ENCODE measurements at regions not wholly inside any gene's neighbourhood (a gene's known extent, or its start where the extent isn't known, plus 50 kb on each side); places are given as distances from the start of the nearest gene placed in this dataset.

DNA sequence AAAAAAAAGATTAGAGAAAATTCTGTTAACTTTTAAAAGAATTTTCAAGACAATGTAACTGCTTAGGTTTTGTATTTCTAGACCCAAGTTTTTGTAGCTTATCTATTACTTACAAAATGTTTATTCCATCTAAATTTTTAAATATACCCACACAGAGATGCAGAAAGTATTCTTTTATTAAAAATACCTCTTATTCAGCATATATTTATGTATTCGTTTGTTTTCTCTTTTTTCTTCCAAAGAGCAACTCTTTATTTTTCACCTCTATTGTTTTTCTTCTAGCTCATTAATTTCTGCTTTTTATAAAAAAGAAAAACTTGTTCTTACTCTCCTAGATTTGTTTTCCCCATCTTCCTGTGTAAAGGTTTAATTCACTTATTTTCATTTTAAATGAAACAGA lies 180.3 kb downstream of the ZDHHC21 start:
- no peak overlapping the region for H3K4me2 ChIP-seq (ENCODE audit: low read length)
- H3K36me3 Mint-ChIP-seq (ENCODE audit: low read depth, unreplicated experiment): no peaks in the 10 kb centered on the region
- H4K20me1 ChIP-seq (ENCODE audit: insufficient read depth, low read length): no peaks in the 10 kb centered on the region
- no peaks in the 10 kb centered on the region for H3K27me3 ChIP-seq (ENCODE audit: insufficient read depth, low read length)
- no peaks in the 10 kb centered on the region for H3K79me2 ChIP-seq (ENCODE audit: insufficient read depth, low read length)
- no peak overlapping the region for H3K4me3 ChIP-seq (ENCODE audit: insufficient read depth, low read depth, low read length)
- no peaks in the 10 kb centered on the region for H3K9me3 Mint-ChIP-seq (ENCODE audit: unreplicated experiment)
- TF ChIP-seq, protein P1, sequence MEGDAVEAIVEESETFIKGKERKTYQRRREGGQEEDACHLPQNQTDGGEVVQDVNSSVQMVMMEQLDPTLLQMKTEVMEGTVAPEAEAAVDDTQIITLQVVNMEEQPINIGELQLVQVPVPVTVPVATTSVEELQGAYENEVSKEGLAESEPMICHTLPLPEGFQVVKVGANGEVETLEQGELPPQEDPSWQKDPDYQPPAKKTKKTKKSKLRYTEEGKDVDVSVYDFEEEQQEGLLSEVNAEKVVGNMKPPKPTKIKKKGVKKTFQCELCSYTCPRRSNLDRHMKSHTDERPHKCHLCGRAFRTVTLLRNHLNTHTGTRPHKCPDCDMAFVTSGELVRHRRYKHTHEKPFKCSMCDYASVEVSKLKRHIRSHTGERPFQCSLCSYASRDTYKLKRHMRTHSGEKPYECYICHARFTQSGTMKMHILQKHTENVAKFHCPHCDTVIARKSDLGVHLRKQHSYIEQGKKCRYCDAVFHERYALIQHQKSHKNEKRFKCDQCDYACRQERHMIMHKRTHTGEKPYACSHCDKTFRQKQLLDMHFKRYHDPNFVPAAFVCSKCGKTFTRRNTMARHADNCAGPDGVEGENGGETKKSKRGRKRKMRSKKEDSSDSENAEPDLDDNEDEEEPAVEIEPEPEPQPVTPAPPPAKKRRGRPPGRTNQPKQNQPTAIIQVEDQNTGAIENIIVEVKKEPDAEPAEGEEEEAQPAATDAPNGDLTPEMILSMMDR (IDR thresholded peaks at IDR 0.05; ENCODE audit: insufficient read depth, low read depth, low read length): no peak
- TF ChIP-seq EZH2 (IDR thresholded peaks at IDR 0.05; ENCODE audit: insufficient read depth, low read length): no peak
- H3K27me3 Mint-ChIP-seq (ENCODE audit: low read depth, unreplicated experiment): peaks cover 2% of the 10 kb centered on the region
- no peaks in the 10 kb centered on the region for H3K4me1 Mint-ChIP-seq (ENCODE audit: low read depth, unreplicated experiment)
- no peaks in the 10 kb centered on the region for H3K9me3 ChIP-seq (ENCODE audit: insufficient read depth, low read depth, low read length)
- no peak overlapping the region for H2AFZ ChIP-seq (ENCODE audit: low read depth, low read length)
- H3K36me3 ChIP-seq (ENCODE audit: insufficient read depth, low read length): no peaks in the 10 kb centered on the region
- H3K9ac ChIP-seq (ENCODE audit: low read length): no peak overlapping the region
- DNase-seq (ENCODE audit: low read depth) (no peak), FAIRE-seq (no peak)
- no peak overlapping the region for H3K27ac Mint-ChIP-seq (ENCODE audit: unreplicated experiment)
- no peak overlapping the region for H3K4me3 Mint-ChIP-seq (ENCODE audit: unreplicated experiment)
- H3K27ac ChIP-seq (ENCODE audit: low read depth, low read length): no peak overlapping the region
- no peaks in the 10 kb centered on the region for H3K4me1 ChIP-seq (ENCODE audit: insufficient read depth, low read length)

DNA sequence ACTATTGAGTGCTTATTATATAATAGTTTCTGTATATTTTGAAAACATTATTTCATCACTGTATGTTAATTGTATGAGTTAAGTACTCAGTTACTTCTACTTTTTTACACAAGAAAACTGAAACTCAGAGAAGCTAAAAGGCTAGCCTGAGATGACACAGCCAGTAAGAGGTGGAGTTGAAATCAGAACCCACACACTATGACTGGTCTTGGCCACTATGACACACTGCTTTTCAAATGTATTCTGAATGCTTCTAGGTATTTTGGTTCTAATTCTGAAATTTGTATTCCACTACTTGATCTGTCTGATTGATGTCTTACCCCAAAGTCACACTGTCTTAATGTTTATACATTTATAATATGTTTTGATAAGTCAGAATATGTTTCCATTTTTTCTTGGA lies 181.8 kb downstream of the ZDHHC21 start:
- no peaks in the 10 kb centered on the region for H4K20me1 ChIP-seq (ENCODE audit: insufficient read depth, low read length)
- TF ChIP-seq EZH2 (IDR thresholded peaks at IDR 0.05; ENCODE audit: insufficient read depth, low read length): no peak
- TF ChIP-seq, protein P1 (IDR thresholded peaks at IDR 0.05; ENCODE audit: insufficient read depth, low read depth, low read length): no peak
- no peaks in the 10 kb centered on the region for H3K36me3 ChIP-seq (ENCODE audit: insufficient read depth, low read length)
- no peak overlapping the region for H2AFZ ChIP-seq (ENCODE audit: low read depth, low read length)
- no peak overlapping the region for H3K4me3 ChIP-seq (ENCODE audit: insufficient read depth, low read depth, low read length)
- no peaks in the 10 kb centered on the region for H3K4me1 Mint-ChIP-seq (ENCODE audit: low read depth, unreplicated experiment)
- no peak overlapping the region for H3K4me3 Mint-ChIP-seq (ENCODE audit: unreplicated experiment)
- no peaks in the 10 kb centered on the region for H3K9me3 ChIP-seq (ENCODE audit: insufficient read depth, low read depth, low read length)
- no peaks in the 10 kb centered on the region for H3K79me2 ChIP-seq (ENCODE audit: insufficient read depth, low read length)
- no peak overlapping the region for H3K27ac Mint-ChIP-seq (ENCODE audit: unreplicated experiment)
- FAIRE-seq (no peak), DNase-seq (ENCODE audit: low read depth) (no peak)
- H3K9ac ChIP-seq (ENCODE audit: low read length): no peak overlapping the region
- no peaks in the 10 kb centered on the region for H3K4me1 ChIP-seq (ENCODE audit: insufficient read depth, low read length)
- no peak overlapping the region for H3K4me2 ChIP-seq (ENCODE audit: low read length)
- H3K9me3 Mint-ChIP-seq (ENCODE audit: unreplicated experiment): no peaks in the 10 kb centered on the region
- no peaks in the 10 kb centered on the region for H3K36me3 Mint-ChIP-seq (ENCODE audit: low read depth, unreplicated experiment)
- H3K27me3 Mint-ChIP-seq (ENCODE audit: low read depth, unreplicated experiment): peaks cover 2% of the 10 kb centered on the region
- H3K27me3 ChIP-seq (ENCODE audit: insufficient read depth, low read length): no peaks in the 10 kb centered on the region
- H3K27ac ChIP-seq (ENCODE audit: low read depth, low read length): no peak overlapping the region

DNA sequence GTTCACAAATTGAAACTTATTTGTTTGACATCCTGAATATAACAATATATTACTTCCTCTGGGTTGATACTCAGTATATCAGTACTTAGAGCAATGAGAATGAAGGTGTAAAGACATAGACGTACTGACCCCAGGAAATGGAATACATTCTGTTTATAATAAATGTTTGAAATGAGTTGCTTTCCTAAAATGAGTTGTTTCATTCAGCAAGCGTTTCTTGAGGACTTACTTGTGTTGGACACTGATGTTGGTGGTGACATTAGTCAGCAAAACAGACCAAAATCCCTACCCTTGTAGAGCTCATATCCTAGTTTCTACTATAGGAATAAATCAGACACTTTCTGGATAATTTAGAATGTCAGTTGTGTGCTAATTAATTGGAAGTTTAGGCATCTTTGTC lies 184.3 kb downstream of the ZDHHC21 start:
- Histone ChIP-seq H3K36me3 (ENCODE audit: insufficient read depth, low read length) (no peaks in the 10 kb centered on the region), H4K20me1 (ENCODE audit: insufficient read depth, low read length) (no peaks in the 10 kb centered on the region), H3K27me3 (ENCODE audit: insufficient read depth, low read length) (no peaks in the 10 kb centered on the region), H3K4me2 (ENCODE audit: low read length) (no peak overlapping the region), H3K27ac (ENCODE audit: low read depth, low read length) (no peak overlapping the region), H3K4me3 (ENCODE audit: insufficient read depth, low read depth, low read length) (no peak overlapping the region), H3K4me1 (ENCODE audit: insufficient read depth, low read length) (no peaks in the 10 kb centered on the region), H2AFZ (ENCODE audit: low read depth, low read length) (no peak overlapping the region), H3K79me2 (ENCODE audit: insufficient read depth, low read length) (no peaks in the 10 kb centered on the region), H3K9me3 (ENCODE audit: insufficient read depth, low read depth, low read length) (no peaks in the 10 kb centered on the region), H3K9ac (ENCODE audit: low read length) (no peak overlapping the region)
- DNase-seq (ENCODE audit: low read depth): no peak
- TF ChIP-seq, protein P1 (IDR thresholded peaks at IDR 0.05; ENCODE audit: insufficient read depth, low read depth, low read length): no peak
- no peak for TF ChIP-seq EZH2 (IDR thresholded peaks at IDR 0.05; ENCODE audit: insufficient read depth, low read length)
- Mint-ChIP-seq H3K9me3 (ENCODE audit: unreplicated experiment) (no peaks in the 10 kb centered on the region), H3K4me3 (ENCODE audit: unreplicated experiment) (no peak overlapping the region), H3K27ac (ENCODE audit: unreplicated experiment) (no peak overlapping the region), H3K4me1 (ENCODE audit: low read depth, unreplicated experiment) (no peaks in the 10 kb centered on the region), H3K27me3 (ENCODE audit: low read depth, unreplicated experiment) (peaks cover 2% of the 10 kb centered on the region), H3K36me3 (ENCODE audit: low read depth, unreplicated experiment) (no peaks in the 10 kb centered on the region)
- FAIRE-seq: no peak
